ENCODE measurements at regions not wholly inside any gene's neighbourhood (a gene's known extent, or its start where the extent isn't known, plus 50 kb on each side); places are given as distances from the start of the nearest gene placed in this dataset.
"Not testable (repeated sequence)": the region's sequence is repeated elsewhere in the genome, so short reads cannot be mapped to it uniquely, and the experiment has no call there.

- POLR2A ChIA-PET (ENCODE audit: unreplicated experiment); in situ Hi-C loops (cut with MboI; ENCODE audit: low sequenced_read_pairs); intact Hi-C loops (cut with micrococcal nuclease); BruUV-seq (replicated peaks); H3K18ac ChIP-seq (ENCODE audit: low read depth, low read length); H3K56ac ChIP-seq (ENCODE audit: extremely low read depth, insufficient read depth, low read length); H3K27me3 ChIP-seq (ENCODE audit: control insufficient read depth, insufficient read depth, low read length); H3K79me1 ChIP-seq (ENCODE audit: low read depth in 1 of 2, low read length in 2 of 2); H3K4me1 ChIP-seq (ENCODE audit: control insufficient read depth, insufficient read depth, low read length); H4K20me1 ChIP-seq (ENCODE audit: insufficient read depth, low read length); DNase-seq; H2BK20ac ChIP-seq (ENCODE audit: low read depth, low read length); dilution Hi-C loops (cut with HindIII; ENCODE audit: low sequenced_read_pairs, unreplicated experiment); H4K8ac ChIP-seq (ENCODE audit: low read depth in 2 of 2, low read length in 2 of 2); H2BK5ac ChIP-seq (ENCODE audit: low read depth, low read length, poor library complexity, severe bottlenecking); H3K9ac ChIP-seq (ENCODE audit: low read depth, low read length); H4K5ac ChIP-seq (ENCODE audit: low read depth, low read length); H3K9me3 ChIP-seq (ENCODE audit: control insufficient read depth, insufficient read depth, low read length); H3K14ac ChIP-seq (replicated peaks; ENCODE audit: low read depth, low read length); H3K4me3 ChIP-seq (ENCODE audit: insufficient read depth, low read depth, low read length); H3K4ac ChIP-seq (ENCODE audit: low read depth, low read length); H2AK9ac ChIP-seq (replicated peaks; ENCODE audit: low read depth, low read length, poor library complexity); H3K23ac ChIP-seq (ENCODE audit: low read depth, low read length); H3K27ac ChIP-seq (ENCODE audit: insufficient read depth, low read length); CTCF ChIA-PET; H2BK120ac ChIP-seq (ENCODE audit: low read depth, low read length); H3K4me2 ChIP-seq (ENCODE audit: low read depth, low read length); H2AK5ac ChIP-seq (ENCODE audit: low read depth, low read length); H3K36me3 ChIP-seq (ENCODE audit: control insufficient read depth, insufficient read depth, low read length); H3K9me1 ChIP-seq (ENCODE audit: insufficient read depth, low read length); H2BK15ac ChIP-seq (ENCODE audit: low read depth, low read length); H4K91ac ChIP-seq (ENCODE audit: insufficient read depth, low read depth, low read length); ATAC-seq (ENCODE audit: low read depth); H2AFZ ChIP-seq (replicated peaks; ENCODE audit: low read length, poor library complexity): not testable (repeated sequence)
- WGBS, 2 experiments (ENCODE audit: extremely low coverage in 2 of 2, insufficient read length in 1 of 2) = no CpG with 5 or more reads among the region's 2 CpGs
Measured at GRCh38 chr21:15454931-15455330, 274.9 kb upstream of the USP25 start.

Data from IMR-90 (cell line).